HepG2 (cell line): ENCODE measurements at regions not wholly inside any gene's neighbourhood (a gene's known extent, or its start where the extent isn't known, plus 50 kb on each side); places are given as distances from the start of the nearest gene placed in this dataset.
A peak's percentile ranks its signal among the peaks of the same experiment; 100 is the strongest.

ENCODE experiments used
- AGO2 ChIP-seq: fragments of 200-400 bp; formaldehyde crosslinking; optimal IDR thresholded peaks from 2 replicates; pipeline ENCODE3; 2017; ENCODE audit warnings: mild to moderate bottlenecking, low read depth, low read length, moderate library complexity
- ATF7 ChIP-seq, 2 experiments: fragments of 450-650 bp in 1 of 2; sonication (generic) in 1 of 2; formaldehyde crosslinking in 1 of 2; IDR thresholded peaks; 2 replicates each; pipeline versions ENCODE4 v1.4.0 to v1.6.1; 2016 to 2020; ENCODE audit warnings: antibody characterized with exemption in 1 of 2, mild to moderate bottlenecking in 1 of 2, missing genetic modification reagents in 1 of 2
- CCAR2 ChIP-seq: fragments of 200-400 bp; formaldehyde crosslinking; optimal IDR thresholded peaks from 2 replicates; pipeline ENCODE3; 2018; ENCODE audit warnings: low read depth, mild to moderate bottlenecking, low read length, moderate library complexity
- DMAP1 ChIP-seq: IDR thresholded peaks from 2 replicates; pipeline ENCODE4 v1.6.1; 2016
- DMTF1 ChIP-seq: sonication (generic); formaldehyde crosslinking; IDR thresholded peaks from 2 replicates; pipeline ENCODE4 v1.4.0; 2020; ENCODE audit warnings: mild to moderate bottlenecking, missing genetic modification reagents
- FOXJ3 ChIP-seq: sonication (generic); formaldehyde crosslinking; IDR thresholded peaks from 2 replicates; pipeline ENCODE4 v1.4.0; 2020; ENCODE audit warnings: missing genetic modification reagents, mild to moderate bottlenecking, borderline replicate concordance
- GATA4 ChIP-seq: sonication (generic); IDR thresholded peaks from 2 replicates; pipeline ENCODE4 v1.6.1; 2016; ENCODE audit warnings: antibody characterized with exemption, low read depth, borderline replicate concordance
- MYPOP ChIP-seq: sonication (generic); formaldehyde crosslinking; IDR thresholded peaks from 2 replicates; pipeline ENCODE4 v1.8.1; 2023; ENCODE audit warnings: mild to moderate bottlenecking, moderate library complexity, missing genetic modification reagents
- NFKBIZ ChIP-seq: IDR thresholded peaks from 2 replicates; pipeline ENCODE4 v1.6.1; 2018; ENCODE audit warnings: missing genetic modification reagents, missing compliant biosample characterization
- NR2F1 ChIP-seq, 2 experiments: fragments of 450-650 bp in 1 of 2; formaldehyde crosslinking in 1 of 2; IDR thresholded peaks; 2 replicates each; pipeline versions ENCODE4 v1.5.0 to v1.6.1; 2016 to 2020; ENCODE audit warnings: mild to moderate bottlenecking in 1 of 2, missing compliant biosample characterization in 1 of 2, missing genetic modification reagents in 1 of 2, moderate library complexity in 1 of 2
- ZFYVE20 ChIP-seq: sonication (generic); formaldehyde crosslinking; IDR thresholded peaks from 2 replicates; pipeline ENCODE4 v1.8.0; 2023; ENCODE audit warnings: low read depth, mild to moderate bottlenecking, moderate library complexity, missing genetic modification reagents, borderline replicate concordance
- ZIK1 ChIP-seq: sonication (generic); formaldehyde crosslinking; IDR thresholded peaks from 2 replicates; pipeline ENCODE4 v1.5.0; 2020; ENCODE audit warnings: mild to moderate bottlenecking, low read depth, missing genetic modification reagents, borderline replicate concordance
- ZNF17 ChIP-seq: sonication (generic); formaldehyde crosslinking; IDR thresholded peaks from 2 replicates; pipeline ENCODE4 v1.5.0; 2020; ENCODE audit warnings: mild to moderate bottlenecking, missing genetic modification reagents
- ZNF205 ChIP-seq: IDR thresholded peaks from 2 replicates; pipeline ENCODE4 v1.6.1; 2018; ENCODE audit warnings: missing biosample characterization, missing genetic modification reagents
- ZNF235 ChIP-seq: sonication (generic); formaldehyde crosslinking; IDR thresholded peaks from 2 replicates; pipeline ENCODE4 v1.8.1; 2023; ENCODE audit warnings: mild to moderate bottlenecking, missing genetic modification reagents, borderline replicate concordance
- ZNF33A ChIP-seq: sonication (generic); formaldehyde crosslinking; IDR thresholded peaks from 2 replicates; pipeline ENCODE4 v1.5.1; 2020; ENCODE audit warnings: missing genetic modification reagents, mild to moderate bottlenecking, moderate library complexity, borderline replicate concordance
- ZNF546 ChIP-seq: sonication (generic); formaldehyde crosslinking; conservative IDR thresholded peaks from 2 replicates; pipeline ENCODE4 v1.8.1; 2023; ENCODE audit warnings: mild to moderate bottlenecking, missing genetic modification reagents
- ZNF549 ChIP-seq: sonication (generic); formaldehyde crosslinking; IDR thresholded peaks from 2 replicates; pipeline ENCODE4 v1.5.0; 2020; ENCODE audit warnings: missing genetic modification reagents
- ZNF776 ChIP-seq: sonication (generic); formaldehyde crosslinking; IDR thresholded peaks from 2 replicates; pipeline ENCODE4 v1.4.0; 2020; ENCODE audit warnings: mild to moderate bottlenecking, missing genetic modification reagents
- ZNF879 ChIP-seq: sonication (generic); formaldehyde crosslinking; IDR thresholded peaks from 2 replicates; pipeline ENCODE4 v1.8.1; 2023; ENCODE audit warnings: missing genetic modification reagents
- ZNF891 ChIP-seq: sonication (generic); formaldehyde crosslinking; IDR thresholded peaks from 2 replicates; pipeline ENCODE4 v1.5.0; 2020; ENCODE audit warnings: mild to moderate bottlenecking, missing genetic modification reagents
- ZSCAN22 ChIP-seq: sonication (generic); formaldehyde crosslinking; IDR thresholded peaks from 2 replicates; pipeline ENCODE4 v1.4.0; 2020; ENCODE audit warnings: mild to moderate bottlenecking, missing genetic modification reagents
- TF ChIP-seq, protein P1 (sequence below): sonication (generic); formaldehyde crosslinking; IDR thresholded peaks from 2 replicates; pipeline ENCODE4 v1.5.0; 2020; ENCODE audit warnings: mild to moderate bottlenecking, missing genetic modification reagents, borderline replicate concordance
- TF ChIP-seq, protein P2 (sequence below): sonication (generic); formaldehyde crosslinking; IDR thresholded peaks from 2 replicates; pipeline ENCODE4 v1.4.0; 2020; ENCODE audit warnings: mild to moderate bottlenecking, low read depth, missing genetic modification reagents

DNA sequence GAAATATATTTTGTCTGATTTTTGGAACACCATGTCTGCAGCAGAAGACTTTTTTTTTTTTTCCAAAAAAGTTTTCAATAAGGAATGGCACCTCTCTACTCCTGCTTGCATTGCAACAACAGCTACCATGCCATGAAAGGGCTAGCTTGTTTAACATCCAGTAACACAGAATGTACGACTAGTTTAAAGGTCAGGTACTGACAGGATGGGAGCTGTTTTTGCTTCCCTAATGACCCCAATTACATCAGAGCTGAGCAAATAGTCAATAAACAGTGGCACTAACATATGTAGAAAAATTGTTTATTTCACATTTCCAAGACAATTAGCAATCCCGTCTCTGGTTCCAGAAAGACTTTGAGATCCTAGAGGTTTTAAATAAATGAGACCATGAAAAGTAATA lies 693.8 kb downstream of the NR2F1-AS1 start (continued):
- TF ChIP-seq DMTF1 (CRISPR knock-in tag) (no peak), ZNF205 (CRISPR knock-in tag) (no peak), ZNF891 (CRISPR knock-in tag) (no peak), NR2F1 (CRISPR knock-in tag; IDR thresholded peaks at IDR 0.05) (peak; percentile 85 to 87), ZNF776 (CRISPR knock-in tag) (no peak), AGO2 (no peak), ZIK1 (CRISPR knock-in tag) (no peak), ZSCAN22 (CRISPR knock-in tag) (no peak), DMAP1 (CRISPR knock-in tag) (0 out of 2 replicates have a peak, but pooled peaks have one; percentile 44), ZNF33A (CRISPR knock-in tag) (no peak), ATF7 (IDR thresholded peaks at IDR 0.05) (peak; percentile 37), ATF7 (CRISPR knock-in tag; IDR thresholded peaks at IDR 0.05) (no peak; the same call in 1 of the 2 replicates), FOXJ3 (CRISPR knock-in tag) (peak; percentile 98), CCAR2 (no peak), ZFYVE20 (no peak), ZNF879 (no peak), ZNF17 (CRISPR knock-in tag) (no peak), GATA4 (peak; percentile 71; the same call in 1 of the 2 replicates), MYPOP (no peak; the same call in 1 of the 2 replicates), ZNF235 (CRISPR knock-in tag) (no peak), ZNF549 (CRISPR knock-in tag) (no peak), NFKBIZ (CRISPR knock-in tag) (peak; percentile 91), ZNF546 (CRISPR knock-in tag) (no peak)
- TF ChIP-seq, protein P1, sequence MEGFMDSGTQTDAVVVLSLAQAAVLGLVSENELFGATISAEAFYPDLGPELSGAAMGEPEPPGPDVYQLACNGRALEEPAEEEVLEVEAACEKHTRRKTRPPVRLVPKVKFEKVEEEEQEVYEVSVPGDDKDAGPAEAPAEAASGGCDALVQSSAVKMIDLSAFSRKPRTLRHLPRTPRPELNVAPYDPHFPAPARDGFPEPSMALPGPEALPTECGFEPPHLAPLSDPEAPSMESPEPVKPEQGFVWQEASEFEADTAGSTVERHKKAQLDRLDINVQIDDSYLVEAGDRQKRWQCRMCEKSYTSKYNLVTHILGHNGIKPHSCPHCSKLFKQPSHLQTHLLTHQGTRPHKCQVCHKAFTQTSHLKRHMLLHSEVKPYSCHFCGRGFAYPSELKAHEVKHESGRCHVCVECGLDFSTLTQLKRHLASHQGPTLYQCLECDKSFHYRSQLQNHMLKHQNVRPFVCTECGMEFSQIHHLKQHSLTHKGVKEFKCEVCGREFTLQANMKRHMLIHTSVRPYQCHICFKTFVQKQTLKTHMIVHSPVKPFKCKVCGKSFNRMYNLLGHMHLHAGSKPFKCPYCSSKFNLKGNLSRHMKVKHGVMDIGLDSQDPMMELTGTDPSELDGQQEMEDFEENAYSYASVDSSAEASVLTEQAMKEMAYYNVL: peak; percentile 70; the same call in 1 of the 2 replicates
- TF ChIP-seq, protein P2, sequence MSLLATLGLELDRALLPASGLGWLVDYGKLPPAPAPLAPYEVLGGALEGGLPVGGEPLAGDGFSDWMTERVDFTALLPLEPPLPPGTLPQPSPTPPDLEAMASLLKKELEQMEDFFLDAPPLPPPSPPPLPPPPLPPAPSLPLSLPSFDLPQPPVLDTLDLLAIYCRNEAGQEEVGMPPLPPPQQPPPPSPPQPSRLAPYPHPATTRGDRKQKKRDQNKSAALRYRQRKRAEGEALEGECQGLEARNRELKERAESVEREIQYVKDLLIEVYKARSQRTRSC (CRISPR knock-in tag): no peak
